ENCODE measurements at regions not wholly inside any gene's neighbourhood (a gene's known extent, or its start where the extent isn't known, plus 50 kb on each side); places are given as distances from the start of the nearest gene placed in this dataset.

GRCh38 chr1:17885663-17886320, 130.7 kb downstream of the ACTL8 start:
- Mint-ChIP-seq H3K4me1 (no peaks in the 10 kb centered on the region), H3K4me3 (no peak overlapping the region)

GRCh38 chr1:17886386-17886785, 131.3 kb downstream of the ACTL8 start:
- no peaks in the 10 kb centered on the region for H3K4me1 ChIP-seq (ENCODE audit: control insufficient read depth in 2 of 2, insufficient read depth in 2 of 2, low read length in 2 of 2)
- H3K27me3 ChIP-seq (ENCODE audit: control insufficient read depth in 2 of 2, insufficient read depth in 2 of 2, low read length in 2 of 2): no peaks in the 10 kb centered on the region
- DNase-seq (no peak), ATAC-seq (no peak)
- Mint-ChIP-seq H3K27ac (no peak overlapping the region), H3K36me3 (no peaks in the 10 kb centered on the region), H3K4me1 (no peaks in the 10 kb centered on the region), H3K9me3 (peaks cover 0 to 5% (median 0%) of the 10 kb centered on the region in 11 donors), H3K27me3 (peaks cover 0 to 41% (median 23%) of the 10 kb centered on the region in 5 donors), H3K4me3 (no peak overlapping the region)
- ChIA-PET CTCF (no interaction called here), POLR2A (no interaction called here)
- no peak overlapping the region for H3K4me3 ChIP-seq (ENCODE audit: low read length)
- no peaks in the 10 kb centered on the region for H3K9me3 ChIP-seq (ENCODE audit: control insufficient read depth in 2 of 3, low read length in 3 of 3)
- H3K27ac ChIP-seq (ENCODE audit: low read depth, low read length): no peak overlapping the region
- intact Hi-C loops (cut with micrococcal nuclease): no loop called here
- no peaks in the 10 kb centered on the region for H3K36me3 ChIP-seq (ENCODE audit: control insufficient read depth in 2 of 3, insufficient read depth in 3 of 3, low read length in 3 of 3)

More at GRCh38 chr1:17885663-17886320, 130.7 kb downstream of the ACTL8 start:
- H3K36me3 Mint-ChIP-seq: no peaks in the 10 kb centered on the region
- ATAC-seq (no peak), DNase-seq (no peak)
- H3K27me3 Mint-ChIP-seq: peaks cover 0 to 35% (median 20%) of the 10 kb centered on the region in 5 donors
- peaks cover 0 to 5% (median 0%) of the 10 kb centered on the region in 11 donors for H3K9me3 Mint-ChIP-seq
- H3K36me3 ChIP-seq (ENCODE audit: control insufficient read depth in 2 of 3, insufficient read depth in 3 of 3, low read length in 3 of 3): no peaks in the 10 kb centered on the region
- no peak overlapping the region for H3K4me3 ChIP-seq (ENCODE audit: low read length)
- H3K27ac ChIP-seq (ENCODE audit: low read depth, low read length): no peak overlapping the region
- intact Hi-C loops (cut with micrococcal nuclease): no loop called here
- H3K27ac Mint-ChIP-seq: no peak overlapping the region
- H3K27me3 ChIP-seq (ENCODE audit: control insufficient read depth in 2 of 2, insufficient read depth in 2 of 2, low read length in 2 of 2): no peaks in the 10 kb centered on the region
- POLR2A ChIA-PET: no interaction called here
- H3K9me3 ChIP-seq (ENCODE audit: control insufficient read depth in 2 of 3, low read length in 3 of 3): no peaks in the 10 kb centered on the region
- CTCF ChIA-PET: no interaction called here
- H3K4me1 ChIP-seq (ENCODE audit: control insufficient read depth in 2 of 2, insufficient read depth in 2 of 2, low read length in 2 of 2): no peaks in the 10 kb centered on the region

- Mint-ChIP-seq H3K27ac (no peak overlapping the region), H3K4me1 (no peaks in the 10 kb centered on the region), H3K9me3 (peaks cover 0 to 5% (median 0%) of the 10 kb centered on the region in 11 donors), H3K27me3 (peaks cover 0 to 41% (median 24%) of the 10 kb centered on the region in 5 donors), H3K36me3 (no peaks in the 10 kb centered on the region), H3K4me3 (no peak overlapping the region)
- H3K9me3 ChIP-seq (ENCODE audit: control insufficient read depth in 2 of 3, low read length in 3 of 3): no peaks in the 10 kb centered on the region
- DNase-seq (no peak), ATAC-seq (no peak)
- no peak overlapping the region for H3K4me3 ChIP-seq (ENCODE audit: low read length)
- no peaks in the 10 kb centered on the region for H3K36me3 ChIP-seq (ENCODE audit: control insufficient read depth in 2 of 3, insufficient read depth in 3 of 3, low read length in 3 of 3)
- H3K27ac ChIP-seq (ENCODE audit: low read depth, low read length): no peak overlapping the region
- H3K27me3 ChIP-seq (ENCODE audit: control insufficient read depth in 2 of 2, insufficient read depth in 2 of 2, low read length in 2 of 2): no peaks in the 10 kb centered on the region
- POLR2A ChIA-PET: no interaction called here
- intact Hi-C loops (cut with micrococcal nuclease): no loop called here
- CTCF ChIA-PET: no interaction called here
- H3K4me1 ChIP-seq (ENCODE audit: control insufficient read depth in 2 of 2, insufficient read depth in 2 of 2, low read length in 2 of 2): no peaks in the 10 kb centered on the region
Observed at GRCh38 chr1:17886838-17887441, 131.8 kb downstream of the ACTL8 start.

GRCh38 chr1:17887661-17888371, 132.7 kb downstream of the ACTL8 start:
- POLR2A ChIA-PET: no interaction called here
- H3K36me3 Mint-ChIP-seq: no peaks in the 10 kb centered on the region
- peaks cover 0 to 44% (median 24%) of the 10 kb centered on the region in 5 donors for H3K27me3 Mint-ChIP-seq

GRCh38 chr1:17890056-17890814, 135.1 kb downstream of the ACTL8 start:
- no peak overlapping the region for H3K27ac Mint-ChIP-seq
- no peaks in the 10 kb centered on the region for H3K36me3 Mint-ChIP-seq
- no peak overlapping the region for H3K4me3 Mint-ChIP-seq
- DNase-seq (no peak), ATAC-seq (no peak)
- no peaks in the 10 kb centered on the region for H3K36me3 ChIP-seq (ENCODE audit: control insufficient read depth in 2 of 3, insufficient read depth in 3 of 3, low read length in 3 of 3)
- peaks cover 0 to 41% (median 16%) of the 10 kb centered on the region in 5 donors for H3K27me3 Mint-ChIP-seq
- ChIA-PET POLR2A (no interaction called here), CTCF (no interaction called here)
- intact Hi-C loops (cut with micrococcal nuclease): no loop called here
- no peaks in the 10 kb centered on the region for H3K4me1 Mint-ChIP-seq
- H3K9me3 ChIP-seq (ENCODE audit: control insufficient read depth in 2 of 3, low read length in 3 of 3): no peaks in the 10 kb centered on the region
- no peak overlapping the region for H3K27ac ChIP-seq (ENCODE audit: low read depth, low read length)
- no peak overlapping the region for H3K4me3 ChIP-seq (ENCODE audit: low read length)
- H3K27me3 ChIP-seq (ENCODE audit: control insufficient read depth in 2 of 2, insufficient read depth in 2 of 2, low read length in 2 of 2): no peaks in the 10 kb centered on the region
- H3K4me1 ChIP-seq (ENCODE audit: control insufficient read depth in 2 of 2, insufficient read depth in 2 of 2, low read length in 2 of 2): no peaks in the 10 kb centered on the region
- H3K9me3 Mint-ChIP-seq: peaks cover 0 to 5% (median 0%) of the 10 kb centered on the region in 11 donors

More at GRCh38 chr1:17887661-17888371, 132.7 kb downstream of the ACTL8 start:
- Histone ChIP-seq H3K9me3 (ENCODE audit: control insufficient read depth in 2 of 3, low read length in 3 of 3) (no peaks in the 10 kb centered on the region), H3K4me1 (ENCODE audit: control insufficient read depth in 2 of 2, insufficient read depth in 2 of 2, low read length in 2 of 2) (no peaks in the 10 kb centered on the region), H3K27ac (ENCODE audit: low read depth, low read length) (no peak overlapping the region), H3K36me3 (ENCODE audit: control insufficient read depth in 2 of 3, insufficient read depth in 3 of 3, low read length in 3 of 3) (no peaks in the 10 kb centered on the region), H3K27me3 (ENCODE audit: control insufficient read depth in 2 of 2, insufficient read depth in 2 of 2, low read length in 2 of 2) (no peaks in the 10 kb centered on the region), H3K4me3 (ENCODE audit: low read length) (no peak overlapping the region)
- H3K27ac Mint-ChIP-seq: no peak overlapping the region
- peaks cover 0 to 5% (median 0%) of the 10 kb centered on the region in 11 donors for H3K9me3 Mint-ChIP-seq
- intact Hi-C loops (cut with micrococcal nuclease): no loop called here
- no peaks in the 10 kb centered on the region for H3K4me1 Mint-ChIP-seq
- H3K4me3 Mint-ChIP-seq: no peak overlapping the region
- ATAC-seq (no peak), DNase-seq (no peak)
- CTCF ChIA-PET: no interaction called here

GRCh38 chr1:17890815-17891191, 135.7 kb downstream of the ACTL8 start:
- DNase-seq (no peak), ATAC-seq (no peak)
- no peaks in the 10 kb centered on the region for H3K9me3 ChIP-seq (ENCODE audit: control insufficient read depth in 2 of 3, low read length in 3 of 3)
- H3K4me3 ChIP-seq (ENCODE audit: low read length): no peak overlapping the region
- H3K27me3 ChIP-seq (ENCODE audit: control insufficient read depth in 2 of 2, insufficient read depth in 2 of 2, low read length in 2 of 2): no peaks in the 10 kb centered on the region
- H3K4me1 ChIP-seq (ENCODE audit: control insufficient read depth in 2 of 2, insufficient read depth in 2 of 2, low read length in 2 of 2): no peaks in the 10 kb centered on the region
- ChIA-PET POLR2A (no interaction called here), CTCF (no interaction called here)
- H3K4me3 Mint-ChIP-seq: no peak overlapping the region
- no peaks in the 10 kb centered on the region for H3K36me3 ChIP-seq (ENCODE audit: control insufficient read depth in 2 of 3, insufficient read depth in 3 of 3, low read length in 3 of 3)
- intact Hi-C loops (cut with micrococcal nuclease): no loop called here
- H3K27me3 Mint-ChIP-seq: peaks cover 0 to 46% (median 15%) of the 10 kb centered on the region in 5 donors
- no peak overlapping the region for H3K27ac ChIP-seq (ENCODE audit: low read depth, low read length)
- no peaks in the 10 kb centered on the region for H3K4me1 Mint-ChIP-seq
- peaks cover 0 to 5% (median 0%) of the 10 kb centered on the region in 11 donors for H3K9me3 Mint-ChIP-seq
- H3K27ac Mint-ChIP-seq: no peak overlapping the region
- no peaks in the 10 kb centered on the region for H3K36me3 Mint-ChIP-seq

Measured in naive thymus-derived CD4-positive, alpha-beta T cell (primary cell).